ENCODE measurements at regions not wholly inside any gene's neighbourhood (a gene's known extent, or its start where the extent isn't known, plus 50 kb on each side); places are given as distances from the start of the nearest gene placed in this dataset.

GRCh38 chr4:137387924-137388323 lies 144.4 kb downstream of the PCDH18 start:
- SMC1A ChIA-PET (ENCODE audit: uncharacterized antibody, unreplicated experiment): no interaction called here
- ATAC-seq: no peak

GRCh38 chr4:137384476-137384875 lies 147.8 kb downstream of the PCDH18 start:
- intact Hi-C loops (cut with micrococcal nuclease; ENCODE audit: unreplicated experiment) (no loop called here), in situ Hi-C loops (cut with MboI) (no loop called here)
- no peak overlapping the region for H3K4me3 ChIP-seq
- H3K4me2 ChIP-seq (ENCODE audit: control insufficient read depth, insufficient read depth): no peak overlapping the region
- no peaks in the 10 kb centered on the region for H4K20me1 ChIP-seq (ENCODE audit: control insufficient read depth, insufficient read depth)
- CTCF ChIA-PET: no interaction called here
- H3K79me2 ChIP-seq (ENCODE audit: control insufficient read depth, insufficient read depth, low read length): no peaks in the 10 kb centered on the region
- no peak for DNase-seq (ENCODE audit: low read depth, low spot score)
- H3K9ac ChIP-seq (ENCODE audit: control insufficient read depth, insufficient read depth, low read length): no peak overlapping the region
- H2AFZ ChIP-seq (ENCODE audit: control insufficient read depth, low read depth, low read length): no peak overlapping the region
- SMC1A ChIA-PET (ENCODE audit: uncharacterized antibody, unreplicated experiment): no interaction called here
- RAD21 ChIA-PET (ENCODE audit: unreplicated experiment): no interaction called here
- POLR2A ChIA-PET: no interaction called here
- no peaks in the 10 kb centered on the region for H3K36me3 ChIP-seq (ENCODE audit: control insufficient read depth in 2 of 2, insufficient read depth in 2 of 2, low read length in 1 of 2)
- ATAC-seq: no peak
- TF ChIP-seq HDAC6 (IDR thresholded peaks at IDR 0.05; ENCODE audit: unreplicated experiment): no peak
- no peak for TF ChIP-seq SREBF2 (IDR thresholded peaks at IDR 0.05; ENCODE audit: low read length)
- no peak for TF ChIP-seq BMI1 (IDR thresholded peaks at IDR 0.05; ENCODE audit: borderline replicate concordance)
- no peak for TF ChIP-seq PRDM15 (CRISPR knock-in tag; IDR thresholded peaks at IDR 0.05)
- TF ChIP-seq PAX8 (IDR thresholded peaks at IDR 0.05): no peak
- H3K4me1 ChIP-seq (ENCODE audit: control insufficient read depth, insufficient read depth, low read length): no peaks in the 10 kb centered on the region
- no peak for FAIRE-seq
- H3K27me3 ChIP-seq (replicated peaks in 1 of 2; ENCODE audit: control insufficient read depth in 2 of 2, insufficient read depth in 2 of 2, low read length in 1 of 2): no peaks in the 10 kb centered on the region
- 0% methylated on average over 1 of the region's 1 CpG for WGBS (ENCODE audit: insufficient coverage, insufficient replicate concordance, low lambda C conversion rate, missing lambda C conversion rate)
- H3K9me3 ChIP-seq (replicated peaks; ENCODE audit: control insufficient read depth, insufficient read depth, low read length): no peaks in the 10 kb centered on the region
- H3K27ac ChIP-seq (ENCODE audit: control insufficient read depth, insufficient read depth): no peak overlapping the region
- no TSS peak for BruUV-seq (replicated peaks)

More at GRCh38 chr4:137387924-137388323, 144.4 kb downstream of the PCDH18 start:
- RAD21 ChIA-PET (ENCODE audit: unreplicated experiment): no interaction called here
- no peak for TF ChIP-seq CBFB (IDR thresholded peaks at IDR 0.05; ENCODE audit: low read depth)
- TF ChIP-seq RB1 (IDR thresholded peaks at IDR 0.05; ENCODE audit: borderline replicate concordance): no peak
- no peak for TF ChIP-seq SMAD5 (IDR thresholded peaks at IDR 0.05; ENCODE audit: low read depth)
- TF ChIP-seq STAT1 (conservative IDR thresholded peaks at IDR 0.05): no peak
- no peak for TF ChIP-seq SUZ12 (IDR thresholded peaks at IDR 0.05; ENCODE audit: unreplicated experiment)
- no peak for TF ChIP-seq IRF4 (IDR thresholded peaks at IDR 0.05; ENCODE audit: low read depth, low read length)
- no peak for TF ChIP-seq SIX5 (IDR thresholded peaks at IDR 0.05; ENCODE audit: low read depth, low read length, severe bottlenecking)
- TF ChIP-seq CHD1 (IDR thresholded peaks at IDR 0.05; ENCODE audit: low read depth, low read length): no peak
- TF ChIP-seq RCOR1 (conservative IDR thresholded peaks at IDR 0.05; ENCODE audit: low read depth, low read length): no peak
- CTCF ChIA-PET: no interaction called here
- in situ Hi-C loops (cut with MboI) (no loop called here), intact Hi-C loops (cut with micrococcal nuclease; ENCODE audit: unreplicated experiment) (no loop called here)
- no peak overlapping the region for H3K9ac ChIP-seq (ENCODE audit: control insufficient read depth, insufficient read depth, low read length)
- no peaks in the 10 kb centered on the region for H3K4me1 ChIP-seq (ENCODE audit: control insufficient read depth, insufficient read depth, low read length)
- H3K9me3 ChIP-seq (replicated peaks; ENCODE audit: control insufficient read depth, insufficient read depth, low read length): no peaks in the 10 kb centered on the region
- H3K79me2 ChIP-seq (ENCODE audit: control insufficient read depth, insufficient read depth, low read length): no peaks in the 10 kb centered on the region
- POLR2A ChIA-PET: no interaction called here
- H3K27me3 ChIP-seq (replicated peaks in 1 of 2; ENCODE audit: control insufficient read depth in 2 of 2, insufficient read depth in 2 of 2, low read length in 1 of 2): no peaks in the 10 kb centered on the region
- no peak overlapping the region for H3K27ac ChIP-seq (ENCODE audit: control insufficient read depth, insufficient read depth)
- no peak overlapping the region for H3K4me3 ChIP-seq
- no peak overlapping the region for H3K4me2 ChIP-seq (ENCODE audit: control insufficient read depth, insufficient read depth)
- H3K36me3 ChIP-seq (ENCODE audit: control insufficient read depth in 2 of 2, insufficient read depth in 2 of 2, low read length in 1 of 2): no peaks in the 10 kb centered on the region
- BruUV-seq (replicated peaks): no TSS peak
- DNase-seq (ENCODE audit: low read depth, low spot score) (no peak), FAIRE-seq (no peak)
- WGBS (ENCODE audit: insufficient coverage, insufficient replicate concordance, low lambda C conversion rate, missing lambda C conversion rate): 1% methylated on average over 3 of the region's 3 CpGs
- no peak overlapping the region for H2AFZ ChIP-seq (ENCODE audit: control insufficient read depth, low read depth, low read length)
- H4K20me1 ChIP-seq (ENCODE audit: control insufficient read depth, insufficient read depth): no peaks in the 10 kb centered on the region
